H9 (cell line): ENCODE measurements at regions not wholly inside any gene's neighbourhood (a gene's known extent, or its start where the extent isn't known, plus 50 kb on each side); places are given as distances from the start of the nearest gene placed in this dataset.

Experiments
- DNase-seq: peaks from one replicate; pipeline ENCODE4 v3.0.0-alpha.2; 2017
- H2AFZ ChIP-seq: one replicate; pipeline ENCODE4 v1.6.1; 2013; ENCODE audit warnings: mild to moderate bottlenecking, low read length, control low read depth, moderate library complexity
- H2AK5ac ChIP-seq: 2 replicates; pipeline ENCODE4 v1.6.1; 2013; ENCODE audit warnings: low read length, control low read depth, mixed read lengths; ENCODE audit not compliant: insufficient read length
- H2BK120ac ChIP-seq: one replicate; pipeline ENCODE4 v1.6.1; 2013; ENCODE audit warnings: low read depth, mild to moderate bottlenecking, low read length, control low read depth, inconsistent platforms; ENCODE audit not compliant: poor library complexity, severe bottlenecking
- H2BK12ac ChIP-seq: 2 replicates; pipeline ENCODE4 v1.6.1; 2013; ENCODE audit warnings: low read length, control low read depth, mixed read lengths, low read depth; ENCODE audit not compliant: insufficient read length
- H2BK15ac ChIP-seq: 2 replicates; pipeline ENCODE4 v1.6.1; 2013; ENCODE audit warnings: low read depth, low read length, control low read depth
- H2BK20ac ChIP-seq: one replicate; pipeline ENCODE4 v1.6.1; 2013; ENCODE audit warnings: low read depth, mild to moderate bottlenecking, low read length, control low read depth, inconsistent platforms; ENCODE audit not compliant: poor library complexity, severe bottlenecking
- H2BK5ac ChIP-seq: 2 replicates; pipeline ENCODE4 v1.6.1; 2013; ENCODE audit warnings: low read length, control low read depth, mixed read lengths; ENCODE audit not compliant: insufficient read length
- H3K14ac ChIP-seq: 2 replicates; pipeline ENCODE4 v1.6.1; 2013; ENCODE audit warnings: low read length, control low read depth; ENCODE audit not compliant: insufficient read depth
- H3K18ac ChIP-seq: 2 replicates; pipeline ENCODE4 v1.6.1; 2013; ENCODE audit warnings: low read depth, mild to moderate bottlenecking, mixed read lengths, low read length, control low read depth; ENCODE audit not compliant: insufficient read length
- H3K23ac ChIP-seq: 2 replicates; pipeline ENCODE4 v1.6.1; 2013; ENCODE audit warnings: low read length, control low read depth, mixed read lengths, low read depth; ENCODE audit not compliant: insufficient read length
- H3K23me2 ChIP-seq: 2 replicates; pipeline ENCODE4 v1.6.1; 2013; ENCODE audit warnings: low read depth, mild to moderate bottlenecking, mixed read lengths, low read length, control low read depth; ENCODE audit not compliant: insufficient read length, poor library complexity, severe bottlenecking
- H3K27ac ChIP-seq: 2 replicates; pipeline ENCODE4 v1.5.1; 2013; ENCODE audit warnings: low read length, control low read depth, mixed read lengths, low read depth; ENCODE audit not compliant: insufficient read length
- H3K27me3 ChIP-seq: 2 replicates; pipeline ENCODE4 v1.6.1; 2013; ENCODE audit warnings: low read length, control low read depth, inconsistent platforms; ENCODE audit not compliant: insufficient read depth
- H3K4ac ChIP-seq: 2 replicates; pipeline ENCODE4 v1.6.1; 2013; ENCODE audit warnings: low read depth, mild to moderate bottlenecking, control low read depth, inconsistent platforms, low read length, moderate library complexity
- H3K4me1 ChIP-seq: 2 replicates; pipeline ENCODE4 v1.6.1; 2013; ENCODE audit warnings: low read length, control low read depth, inconsistent platforms; ENCODE audit not compliant: insufficient read depth
- H3K4me2 ChIP-seq: 2 replicates; pipeline ENCODE4 v1.6.1; 2013; ENCODE audit warnings: low read length, control low read depth, mixed read lengths; ENCODE audit not compliant: insufficient read length, insufficient read depth
- H3K56ac ChIP-seq: 2 replicates; pipeline ENCODE4 v1.6.1; 2013; ENCODE audit warnings: low read depth, mild to moderate bottlenecking, mixed read lengths, low read length, control low read depth; ENCODE audit not compliant: insufficient read length
- H3K79me1 ChIP-seq: 2 replicates; pipeline ENCODE4 v1.6.1; 2013; ENCODE audit warnings: low read depth, mild to moderate bottlenecking, moderate library complexity, low read length, control low read depth, inconsistent platforms; ENCODE audit not compliant: insufficient read depth, poor library complexity, severe bottlenecking
- H3K79me2 ChIP-seq: 2 replicates; pipeline ENCODE4 v1.6.1; 2013; ENCODE audit warnings: low read length, control low read depth, inconsistent platforms; ENCODE audit not compliant: insufficient read depth
- H3K9ac ChIP-seq: 2 replicates; pipeline ENCODE4 v1.6.1; 2013; ENCODE audit warnings: low read length, control low read depth, mixed read lengths; ENCODE audit not compliant: insufficient read length; ENCODE audit errors: extremely low read depth
- H3K9me3 ChIP-seq: one replicate; pipeline ENCODE4 v1.6.1; 2013; ENCODE audit warnings: low read depth, low read length, inconsistent platforms; ENCODE audit not compliant: control insufficient read depth
- H3T11ph ChIP-seq: one replicate; pipeline ENCODE4 v1.6.1; 2013; ENCODE audit warnings: mild to moderate bottlenecking, low read length, control low read depth, inconsistent platforms
- H4K20me1 ChIP-seq: one replicate; pipeline ENCODE4 v1.6.1; 2013; ENCODE audit not compliant: control insufficient read depth, insufficient read length, insufficient read depth
- H4K5ac ChIP-seq: 2 replicates; pipeline ENCODE4 v1.6.1; 2013; ENCODE audit warnings: low read depth, mild to moderate bottlenecking, mixed read lengths, low read length, control low read depth; ENCODE audit not compliant: insufficient read length
- H4K8ac ChIP-seq: replicated peaks from 2 replicates; pipeline ENCODE4 v1.6.1; 2013; ENCODE audit warnings: low read length, control low read depth, mixed read lengths, low read depth; ENCODE audit not compliant: insufficient read length
- H4K91ac ChIP-seq: 2 replicates; pipeline ENCODE4 v1.6.1; 2013; ENCODE audit warnings: low read depth, mild to moderate bottlenecking, moderate library complexity, mixed read lengths, low read length, control low read depth; ENCODE audit not compliant: insufficient read length
- H3K27ac Mint-ChIP-seq, 3 experiments: 2 replicates in 2 of 3; 3 replicates in 1 of 3; pipeline ENCODE4 v1.8.0; 2020 to 2021; ENCODE audit warnings: mixed read lengths in 3 of 3, mild to moderate bottlenecking in 1 of 3, moderate library complexity in 1 of 3
- H3K27me3 Mint-ChIP-seq: 2 replicates; pipeline ENCODE4 v1.8.0; 2021; ENCODE audit warnings: low read depth, mild to moderate bottlenecking, moderate library complexity, mixed read lengths
- H3K36me3 Mint-ChIP-seq, 3 experiments: 2 replicates in 2 of 3; 3 replicates in 1 of 3; pipeline ENCODE4 v1.8.0; 2020 to 2021; ENCODE audit warnings: low read depth in 3 of 3, mixed read lengths in 3 of 3; ENCODE audit not compliant: insufficient read depth in 1 of 3
- H3K4me1 Mint-ChIP-seq, 2 experiments: 2 replicates each; pipeline ENCODE4 v1.8.0; 2020; ENCODE audit warnings: mixed read lengths in 2 of 2
- H3K4me3 Mint-ChIP-seq, 2 experiments: 2 replicates in 1 of 2; 3 replicates in 1 of 2; pipeline ENCODE4 v1.8.0; 2020 to 2021; ENCODE audit warnings: mild to moderate bottlenecking in 2 of 2, mixed read lengths in 2 of 2, moderate library complexity in 1 of 2
- H3K9me3 Mint-ChIP-seq, 2 experiments: 2 replicates in 1 of 2; 3 replicates in 1 of 2; pipeline ENCODE4 v1.8.0; 2020; ENCODE audit warnings: mild to moderate bottlenecking in 2 of 2, mixed read lengths in 2 of 2, moderate library complexity in 1 of 2
- CTCF ChIP-seq: fragments of 200-600 bp; sonication (generic); conservative IDR thresholded peaks from 3 replicates; pipeline ENCODE4 v1.8.0; 2021; ENCODE audit warnings: antibody characterized with exemption, mild to moderate bottlenecking
- WGBS: extraction: QIAGEN DNeasy Blood & Tissue Kit; methylation state at CpG from one replicate; pipeline ENCODE4 v1.1.7; 2013; ENCODE audit warnings: missing lambda C conversion rate, low lambda C conversion rate, mixed read lengths; ENCODE audit not compliant: insufficient read length; ENCODE audit errors: extremely low coverage; 5-methylcytosine and 5-hydroxymethylcytosine counted together

GRCh38 chr17:13843862-13844635 is 225.3 kb upstream of the COX10 start:
- Histone ChIP-seq H3K4me1 (no peaks in the 10 kb centered on the region; the same call in 1 of the 2 replicates), H3K27ac (no peak overlapping the region), H2BK120ac (no peak overlapping the region), H3K79me2 (no peaks in the 10 kb centered on the region), H3K14ac (no peak overlapping the region), H2BK12ac (no peak overlapping the region), H3K56ac (no peak overlapping the region), H3K9ac (no peak overlapping the region), H3K4ac (no peak overlapping the region), H3K23ac (no peak overlapping the region), H2BK5ac (no peak overlapping the region), H3K27me3 (no peaks in the 10 kb centered on the region), H3K4me2 (no peak overlapping the region), H3K9me3 (no peaks in the 10 kb centered on the region), H4K20me1 (no peaks in the 10 kb centered on the region), H2BK20ac (no peak overlapping the region), H2AK5ac (no peak overlapping the region), H3T11ph (no peak overlapping the region), H4K5ac (no peak overlapping the region), H4K8ac (no peak overlapping the region), H3K23me2 (no peaks in the 10 kb centered on the region), H3K79me1 (no peaks in the 10 kb centered on the region), H2BK15ac (no peak overlapping the region), H3K18ac (no peak overlapping the region), H2AFZ (no peak overlapping the region), H4K91ac (no peak overlapping the region)
- Mint-ChIP-seq H3K27ac (no peak overlapping the region), H3K4me1 (no peaks in the 10 kb centered on the region), H3K9me3 (peaks cover 4% of the 10 kb centered on the region in 2 experiments; a peak in 2 of 5 replicates), H3K36me3 (peaks cover 0 to 10% (median 0%) of the 10 kb centered on the region in 3 experiments; a peak in 3 of 7 replicates), H3K4me3 (no peak overlapping the region), H3K27me3 (no peaks in the 10 kb centered on the region)
- WGBS = no CpG with 5 or more reads among the region's 4 CpGs
- no peak for DNase-seq
- TF ChIP-seq CTCF = no peak
